ENCODE measurements at regions not wholly inside any gene's neighbourhood (a gene's known extent, or its start where the extent isn't known, plus 50 kb on each side); places are given as distances from the start of the nearest gene placed in this dataset.

DNA sequence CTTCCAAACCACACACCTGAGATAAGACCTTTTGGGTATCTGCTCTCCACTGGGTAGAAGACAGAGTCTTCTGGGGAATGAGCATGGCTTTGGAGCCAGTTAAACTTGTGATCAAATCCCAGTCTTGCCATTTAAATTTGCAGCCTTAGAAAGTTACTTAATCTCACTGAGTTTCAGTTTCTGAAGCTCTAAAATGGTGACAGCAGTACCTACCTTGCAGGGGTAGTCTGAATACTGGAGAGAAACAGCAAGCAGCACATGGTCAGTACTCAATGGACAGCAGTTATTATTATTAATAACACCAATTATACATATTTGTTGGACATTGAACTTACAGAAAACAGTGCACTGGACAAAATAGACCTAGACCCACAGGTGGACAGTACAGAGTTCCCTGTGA, 260.9 kb downstream of the MAN2A1 start:
- ChIA-PET POLR2A (no interaction called here), CTCF (no interaction called here)
- dilution Hi-C loops (cut with MboI; ENCODE audit: extremely low pct_ligation_motif_present, low sequenced_read_pairs): no loop called here
- Histone ChIP-seq H4K20me1 (replicated peaks; ENCODE audit: control insufficient read depth, extremely low read depth, insufficient read depth, low read length) (no peaks in the 10 kb centered on the region), H3K9me1 (replicated peaks; ENCODE audit: control insufficient read depth, extremely low read depth, insufficient read depth, low read length) (no peaks in the 10 kb centered on the region), H3K27me3 (ENCODE audit: control insufficient read depth in 2 of 2, insufficient read depth in 2 of 2, low read length in 2 of 2) (no peaks in the 10 kb centered on the region), H3K79me2 (ENCODE audit: control insufficient read depth, insufficient read depth, low read length) (no peaks in the 10 kb centered on the region), H3K4me2 (ENCODE audit: insufficient read depth, low read length) (no peak overlapping the region), H3K4me3 (replicated peaks in 1 of 3; ENCODE audit: insufficient read depth in 1 of 3, low read depth in 1 of 3, low read length in 3 of 3) (no peak overlapping the region), H2AFZ (ENCODE audit: low read depth, low read length) (no peak overlapping the region), H3K4me1 (ENCODE audit: control insufficient read depth, extremely low read depth, insufficient read depth, low read length) (no peaks in the 10 kb centered on the region), H3K9me3 (replicated peaks; ENCODE audit: control insufficient read depth, insufficient read depth, low read length) (no peaks in the 10 kb centered on the region), H3K9ac (replicated peaks; ENCODE audit: extremely low read depth, insufficient read depth, low read length) (no peak overlapping the region), H3K27ac (ENCODE audit: insufficient read depth, low read depth, low read length) (no peak overlapping the region), H3K36me3 (ENCODE audit: control insufficient read depth in 2 of 2, extremely low read depth in 1 of 2, insufficient read depth in 2 of 2, low read length in 2 of 2) (no peaks in the 10 kb centered on the region)
- intact Hi-C loops (cut with micrococcal nuclease): no loop called here
- TF ChIP-seq, protein P1, sequence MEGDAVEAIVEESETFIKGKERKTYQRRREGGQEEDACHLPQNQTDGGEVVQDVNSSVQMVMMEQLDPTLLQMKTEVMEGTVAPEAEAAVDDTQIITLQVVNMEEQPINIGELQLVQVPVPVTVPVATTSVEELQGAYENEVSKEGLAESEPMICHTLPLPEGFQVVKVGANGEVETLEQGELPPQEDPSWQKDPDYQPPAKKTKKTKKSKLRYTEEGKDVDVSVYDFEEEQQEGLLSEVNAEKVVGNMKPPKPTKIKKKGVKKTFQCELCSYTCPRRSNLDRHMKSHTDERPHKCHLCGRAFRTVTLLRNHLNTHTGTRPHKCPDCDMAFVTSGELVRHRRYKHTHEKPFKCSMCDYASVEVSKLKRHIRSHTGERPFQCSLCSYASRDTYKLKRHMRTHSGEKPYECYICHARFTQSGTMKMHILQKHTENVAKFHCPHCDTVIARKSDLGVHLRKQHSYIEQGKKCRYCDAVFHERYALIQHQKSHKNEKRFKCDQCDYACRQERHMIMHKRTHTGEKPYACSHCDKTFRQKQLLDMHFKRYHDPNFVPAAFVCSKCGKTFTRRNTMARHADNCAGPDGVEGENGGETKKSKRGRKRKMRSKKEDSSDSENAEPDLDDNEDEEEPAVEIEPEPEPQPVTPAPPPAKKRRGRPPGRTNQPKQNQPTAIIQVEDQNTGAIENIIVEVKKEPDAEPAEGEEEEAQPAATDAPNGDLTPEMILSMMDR (IDR thresholded peaks at IDR 0.05; ENCODE audit: extremely low read depth in 1 of 2, insufficient read depth in 1 of 2, low read depth in 1 of 2, low read length in 2 of 2): no peak
- no peak for TF ChIP-seq MYC (IDR thresholded peaks at IDR 0.05; ENCODE audit: low read depth, low read length)
- no peak for TF ChIP-seq JUN (IDR thresholded peaks at IDR 0.05; ENCODE audit: borderline replicate concordance, insufficient read depth, insufficient read length, low read depth)
- TF ChIP-seq FOS (IDR thresholded peaks at IDR 0.05; ENCODE audit: borderline replicate concordance, insufficient read depth, low read length): no peak
- no peak for TF ChIP-seq POLR2AphosphoS5 (IDR thresholded peaks at IDR 0.05; ENCODE audit: insufficient read depth, low read depth, low read length)
- TF ChIP-seq POLR2A (IDR thresholded peaks at IDR 0.05; ENCODE audit: low read depth, low read length): no peak
- TF ChIP-seq, protein P2, sequence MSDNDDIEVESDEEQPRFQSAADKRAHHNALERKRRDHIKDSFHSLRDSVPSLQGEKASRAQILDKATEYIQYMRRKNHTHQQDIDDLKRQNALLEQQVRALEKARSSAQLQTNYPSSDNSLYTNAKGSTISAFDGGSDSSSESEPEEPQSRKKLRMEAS (IDR thresholded peaks at IDR 0.05; ENCODE audit: insufficient read depth, insufficient read length): no peak
- TF ChIP-seq EZH2 (IDR thresholded peaks at IDR 0.05; ENCODE audit: borderline replicate concordance, low read depth, low read length, severe bottlenecking): no peak
- TF ChIP-seq GATA2 (IDR thresholded peaks at IDR 0.05; ENCODE audit: insufficient read depth, insufficient read length, low read depth, low read length): no peak
- no peak for FAIRE-seq
- no TSS peak for BruUV-seq (replicated peaks)
- no peak for DNase-seq (ENCODE audit: low read depth, low spot score)

Data from endothelial cell of umbilical vein (primary cell).